ENCODE measurements at regions not wholly inside any gene's neighbourhood (a gene's known extent, or its start where the extent isn't known, plus 50 kb on each side); places are given as distances from the start of the nearest gene placed in this dataset.

- Histone ChIP-seq H3K4me3 (ENCODE audit: low read length) (no peak overlapping the region), H3K9me3 (ENCODE audit: insufficient read depth, low read depth, low read length) (no peaks in the 10 kb centered on the region), H3K9ac (ENCODE audit: low read depth, low read length) (no peak overlapping the region), H3K27me3 (ENCODE audit: insufficient read depth, low read length) (no peaks in the 10 kb centered on the region), H3K4me1 (ENCODE audit: insufficient read depth, low read length) (peaks cover 10% of the 10 kb centered on the region; the same call in 1 of the 2 replicates), H3K27ac (ENCODE audit: low read length) (no peak overlapping the region), H3K36me3 (ENCODE audit: insufficient read depth, low read depth, low read length) (no peaks in the 10 kb centered on the region)
These were observed 410.8 kb upstream of the DDI1 start for GRCh38 chr11:103625624-103625965.

GRCh38 chr11:103628121-103628520 lies 408.3 kb upstream of the DDI1 start:
- Histone ChIP-seq H3K9me3 (ENCODE audit: insufficient read depth, low read depth, low read length) (no peaks in the 10 kb centered on the region), H3K36me3 (ENCODE audit: insufficient read depth, low read depth, low read length) (no peaks in the 10 kb centered on the region), H3K4me3 (ENCODE audit: low read length) (no peak overlapping the region), H3K27ac (ENCODE audit: low read length) (no peak overlapping the region), H3K9ac (ENCODE audit: low read depth, low read length) (no peak overlapping the region), H3K27me3 (ENCODE audit: insufficient read depth, low read length) (no peaks in the 10 kb centered on the region), H3K4me1 (ENCODE audit: insufficient read depth, low read length) (peaks cover 13% of the 10 kb centered on the region)

GRCh38 chr11:103631841-103632240 lies 404.6 kb upstream of the DDI1 start:
- no peak overlapping the region for H3K4me3 ChIP-seq (ENCODE audit: low read length)
- H3K9ac ChIP-seq (ENCODE audit: low read depth, low read length), result no peak overlapping the region
- no peak overlapping the region for H3K27ac ChIP-seq (ENCODE audit: low read length)
- H3K9me3 ChIP-seq (ENCODE audit: insufficient read depth, low read depth, low read length), result peaks cover 3% of the 10 kb centered on the region; the same call in 1 of the 2 replicates
- no peaks in the 10 kb centered on the region for H3K36me3 ChIP-seq (ENCODE audit: insufficient read depth, low read depth, low read length)
- H3K4me1 ChIP-seq (ENCODE audit: insufficient read depth, low read length), result peaks cover 12% of the 10 kb centered on the region
- H3K27me3 ChIP-seq (ENCODE audit: insufficient read depth, low read length), result no peaks in the 10 kb centered on the region

GRCh38 chr11:103633068-103633788 lies 403.2 kb upstream of the DDI1 start:
- no peak overlapping the region for H3K27ac ChIP-seq (ENCODE audit: low read length)
- no peaks in the 10 kb centered on the region for H3K36me3 ChIP-seq (ENCODE audit: insufficient read depth, low read depth, low read length)
- H3K4me1 ChIP-seq (ENCODE audit: insufficient read depth, low read length), result peaks cover 19% of the 10 kb centered on the region
- H3K9ac ChIP-seq (ENCODE audit: low read depth, low read length), result no peak overlapping the region
- H3K9me3 ChIP-seq (ENCODE audit: insufficient read depth, low read depth, low read length), result peaks cover 5% of the 10 kb centered on the region; the same call in 1 of the 2 replicates
- H3K27me3 ChIP-seq (ENCODE audit: insufficient read depth, low read length), result no peaks in the 10 kb centered on the region
- H3K4me3 ChIP-seq (ENCODE audit: low read length), result no peak overlapping the region

GRCh38 chr11:103633819-103634590 lies 402.4 kb upstream of the DDI1 start:
- no peak overlapping the region for H3K9ac ChIP-seq (ENCODE audit: low read depth, low read length)
- H3K36me3 ChIP-seq (ENCODE audit: insufficient read depth, low read depth, low read length), result no peaks in the 10 kb centered on the region
- peaks cover 19% of the 10 kb centered on the region for H3K4me1 ChIP-seq (ENCODE audit: insufficient read depth, low read length)
- peaks cover 5% of the 10 kb centered on the region; the same call in 1 of the 2 replicates for H3K9me3 ChIP-seq (ENCODE audit: insufficient read depth, low read depth, low read length)
- no peak overlapping the region for H3K27ac ChIP-seq (ENCODE audit: low read length)
- H3K27me3 ChIP-seq (ENCODE audit: insufficient read depth, low read length), result no peaks in the 10 kb centered on the region
- H3K4me3 ChIP-seq (ENCODE audit: low read length), result no peak overlapping the region

- H3K4me3 ChIP-seq (ENCODE audit: low read length), result no peak overlapping the region
- H3K9ac ChIP-seq (ENCODE audit: low read depth, low read length), result no peak overlapping the region
- H3K4me1 ChIP-seq (ENCODE audit: insufficient read depth, low read length), result peaks cover 19% of the 10 kb centered on the region
- H3K27ac ChIP-seq (ENCODE audit: low read length), result no peak overlapping the region
- H3K9me3 ChIP-seq (ENCODE audit: insufficient read depth, low read depth, low read length), result peaks cover 5% of the 10 kb centered on the region; the same call in 1 of the 2 replicates
- H3K27me3 ChIP-seq (ENCODE audit: insufficient read depth, low read length), result no peaks in the 10 kb centered on the region
- H3K36me3 ChIP-seq (ENCODE audit: insufficient read depth, low read depth, low read length), result no peaks in the 10 kb centered on the region
These were observed 400.2 kb upstream of the DDI1 start for GRCh38 chr11:103636232-103636631.

- H3K4me1 ChIP-seq (ENCODE audit: insufficient read depth, low read length), result peaks cover 19% of the 10 kb centered on the region
These were observed 399.1 kb upstream of the DDI1 start for GRCh38 chr11:103637295-103637694.

GRCh38 chr11:103637831-103638230 lies 398.6 kb upstream of the DDI1 start:
- no peak overlapping the region for H3K4me3 ChIP-seq (ENCODE audit: low read length)
- no peak overlapping the region for H3K9ac ChIP-seq (ENCODE audit: low read depth, low read length)
- H3K27me3 ChIP-seq (ENCODE audit: insufficient read depth, low read length), result no peaks in the 10 kb centered on the region
- no peak overlapping the region for H3K27ac ChIP-seq (ENCODE audit: low read length)
- peaks cover 19% of the 10 kb centered on the region for H3K4me1 ChIP-seq (ENCODE audit: insufficient read depth, low read length)
- H3K9me3 ChIP-seq (ENCODE audit: insufficient read depth, low read depth, low read length), result peaks cover 5% of the 10 kb centered on the region; the same call in 1 of the 2 replicates
- no peaks in the 10 kb centered on the region for H3K36me3 ChIP-seq (ENCODE audit: insufficient read depth, low read depth, low read length)

More at GRCh38 chr11:103637295-103637694, 399.1 kb upstream of the DDI1 start:
- H3K4me3 ChIP-seq (ENCODE audit: low read length), result no peak overlapping the region
- H3K9me3 ChIP-seq (ENCODE audit: insufficient read depth, low read depth, low read length), result peaks cover 5% of the 10 kb centered on the region; the same call in 1 of the 2 replicates
- H3K27ac ChIP-seq (ENCODE audit: low read length), result no peak overlapping the region
- H3K27me3 ChIP-seq (ENCODE audit: insufficient read depth, low read length), result no peaks in the 10 kb centered on the region
- H3K36me3 ChIP-seq (ENCODE audit: insufficient read depth, low read depth, low read length), result no peaks in the 10 kb centered on the region
- no peak overlapping the region for H3K9ac ChIP-seq (ENCODE audit: low read depth, low read length)

GRCh38 chr11:103644676-103645075 lies 391.8 kb upstream of the DDI1 start:
- Histone ChIP-seq H3K27ac (ENCODE audit: low read length) (no peak overlapping the region), H3K9ac (ENCODE audit: low read depth, low read length) (no peak overlapping the region), H3K36me3 (ENCODE audit: insufficient read depth, low read depth, low read length) (no peaks in the 10 kb centered on the region), H3K4me3 (ENCODE audit: low read length) (no peak overlapping the region), H3K4me1 (ENCODE audit: insufficient read depth, low read length) (no peaks in the 10 kb centered on the region), H3K27me3 (ENCODE audit: insufficient read depth, low read length) (no peaks in the 10 kb centered on the region), H3K9me3 (ENCODE audit: insufficient read depth, low read depth, low read length) (no peaks in the 10 kb centered on the region)

GRCh38 chr11:103648054-103648453 lies 388.4 kb upstream of the DDI1 start:
- H3K27ac ChIP-seq (ENCODE audit: low read length), result no peak overlapping the region
- no peak overlapping the region for H3K9ac ChIP-seq (ENCODE audit: low read depth, low read length)
- H3K9me3 ChIP-seq (ENCODE audit: insufficient read depth, low read depth, low read length), result peaks cover 16% of the 10 kb centered on the region
- H3K4me3 ChIP-seq (ENCODE audit: low read length), result no peak overlapping the region
- no peaks in the 10 kb centered on the region for H3K36me3 ChIP-seq (ENCODE audit: insufficient read depth, low read depth, low read length)
- H3K27me3 ChIP-seq (ENCODE audit: insufficient read depth, low read length), result no peaks in the 10 kb centered on the region
- H3K4me1 ChIP-seq (ENCODE audit: insufficient read depth, low read length), result no peaks in the 10 kb centered on the region

GRCh38 chr11:103648670-103649400 lies 387.6 kb upstream of the DDI1 start:
- Histone ChIP-seq H3K27ac (ENCODE audit: low read length) (no peak overlapping the region), H3K27me3 (ENCODE audit: insufficient read depth, low read length) (no peaks in the 10 kb centered on the region), H3K9ac (ENCODE audit: low read depth, low read length) (no peak overlapping the region), H3K4me1 (ENCODE audit: insufficient read depth, low read length) (no peaks in the 10 kb centered on the region), H3K9me3 (ENCODE audit: insufficient read depth, low read depth, low read length) (peaks cover 16% of the 10 kb centered on the region), H3K36me3 (ENCODE audit: insufficient read depth, low read depth, low read length) (no peaks in the 10 kb centered on the region), H3K4me3 (ENCODE audit: low read length) (no peak overlapping the region)
